ENCODE measurements at regions not wholly inside any gene's neighbourhood (a gene's known extent, or its start where the extent isn't known, plus 50 kb on each side); places are given as distances from the start of the nearest gene placed in this dataset.

DNA sequence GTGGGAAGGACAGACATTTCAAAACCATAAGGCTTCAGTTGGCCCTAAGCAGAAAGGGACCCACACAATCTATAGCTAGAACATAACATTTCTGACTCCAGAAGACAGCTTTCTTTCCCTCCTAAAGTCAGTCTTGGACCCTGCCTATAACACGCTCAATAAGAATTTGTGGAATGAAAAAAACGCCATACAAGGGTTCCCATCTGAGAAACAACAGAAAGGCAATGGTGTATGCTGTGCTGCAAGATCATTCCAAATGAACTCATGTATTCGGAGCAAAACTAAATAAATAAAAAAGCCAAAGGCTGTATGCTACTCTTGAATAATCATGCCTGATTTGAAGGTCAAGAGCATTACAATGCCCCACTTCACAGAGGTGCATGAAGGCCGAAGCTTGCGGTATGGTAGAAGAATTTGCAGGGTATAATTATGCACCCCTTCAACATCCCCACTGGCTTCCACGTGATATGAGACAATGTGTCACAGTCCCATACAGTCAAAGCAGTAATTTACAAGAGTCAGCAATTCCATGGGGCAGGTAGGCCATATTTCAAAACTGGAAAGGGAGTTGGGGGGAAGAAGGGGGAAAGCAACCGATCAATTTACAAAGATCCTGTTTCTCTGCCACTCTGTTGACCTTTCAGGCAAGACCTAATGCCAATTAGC is 61.4 kb upstream of the SLC14A2 start:
- no peak overlapping the region for H3K4me3 Mint-ChIP-seq (ENCODE audit: low read depth)
- intact Hi-C loops (cut with micrococcal nuclease): no loop called here
- no peak overlapping the region for H3K27ac Mint-ChIP-seq
- no peak for DNase-seq (ENCODE audit: low spot score)
- no peaks in the 10 kb centered on the region for H3K9me3 Mint-ChIP-seq
- H3K27me3 Mint-ChIP-seq (ENCODE audit: low read depth): peaks cover 5% of the 10 kb centered on the region
- no peaks in the 10 kb centered on the region for H3K36me3 Mint-ChIP-seq (ENCODE audit: low read depth)
- no peaks in the 10 kb centered on the region for H3K4me1 Mint-ChIP-seq (ENCODE audit: low read depth)

DNA sequence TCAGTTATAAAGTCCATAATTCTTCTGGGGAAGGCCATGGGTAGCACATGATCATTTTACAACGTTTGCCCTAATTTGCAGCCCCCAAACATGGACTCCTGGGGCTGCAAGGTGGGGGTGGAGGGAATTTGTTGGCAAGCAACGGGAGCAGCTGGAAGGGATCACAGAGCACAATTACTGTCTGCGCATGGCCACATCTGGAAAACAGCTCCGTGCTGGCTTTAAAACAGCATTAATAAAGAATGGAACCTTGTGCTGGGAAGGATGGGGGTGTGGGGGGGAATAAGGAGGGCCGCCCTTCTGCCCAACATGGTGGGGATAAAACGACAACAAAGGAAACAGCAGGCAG is 60.9 kb upstream of the SLC14A2 start:
- H3K27me3 Mint-ChIP-seq (ENCODE audit: low read depth): peaks cover 5% of the 10 kb centered on the region

DNA sequence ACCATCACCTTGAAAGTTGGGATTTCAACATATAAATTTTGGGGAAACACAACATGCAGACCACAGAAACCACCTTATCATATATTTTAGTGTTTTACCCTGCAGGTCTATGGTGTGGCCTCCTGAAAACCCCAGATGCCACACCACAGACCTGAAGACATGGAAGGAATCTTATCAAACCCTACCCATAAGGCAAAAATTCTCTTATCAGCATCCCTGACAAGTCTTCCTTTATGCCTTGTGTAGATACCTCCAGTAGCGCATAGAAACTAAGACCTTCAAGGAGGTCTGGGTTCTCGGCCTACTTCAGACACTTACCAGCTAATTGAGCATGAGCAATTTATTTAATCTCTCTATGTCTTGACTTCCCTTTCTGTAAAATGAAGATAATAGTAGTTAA is 59.1 kb upstream of the SLC14A2 start:
- H3K27ac Mint-ChIP-seq: no peak overlapping the region
- H3K4me3 Mint-ChIP-seq (ENCODE audit: low read depth): no peak overlapping the region
- H3K4me1 Mint-ChIP-seq (ENCODE audit: low read depth): no peaks in the 10 kb centered on the region
- peaks cover 5% of the 10 kb centered on the region for H3K27me3 Mint-ChIP-seq (ENCODE audit: low read depth)
- no peaks in the 10 kb centered on the region for H3K9me3 Mint-ChIP-seq
- DNase-seq (ENCODE audit: low spot score): no peak
- intact Hi-C loops (cut with micrococcal nuclease): no loop called here
- no peaks in the 10 kb centered on the region for H3K36me3 Mint-ChIP-seq (ENCODE audit: low read depth)

More for the DNA sequence above, 60.9 kb upstream of the SLC14A2 start:
- Mint-ChIP-seq H3K4me1 (ENCODE audit: low read depth) (no peaks in the 10 kb centered on the region), H3K36me3 (ENCODE audit: low read depth) (no peaks in the 10 kb centered on the region), H3K9me3 (no peaks in the 10 kb centered on the region), H3K27ac (no peak overlapping the region), H3K4me3 (ENCODE audit: low read depth) (no peak overlapping the region)
- intact Hi-C loops (cut with micrococcal nuclease): no loop called here
- no peak for DNase-seq (ENCODE audit: low spot score)

DNA sequence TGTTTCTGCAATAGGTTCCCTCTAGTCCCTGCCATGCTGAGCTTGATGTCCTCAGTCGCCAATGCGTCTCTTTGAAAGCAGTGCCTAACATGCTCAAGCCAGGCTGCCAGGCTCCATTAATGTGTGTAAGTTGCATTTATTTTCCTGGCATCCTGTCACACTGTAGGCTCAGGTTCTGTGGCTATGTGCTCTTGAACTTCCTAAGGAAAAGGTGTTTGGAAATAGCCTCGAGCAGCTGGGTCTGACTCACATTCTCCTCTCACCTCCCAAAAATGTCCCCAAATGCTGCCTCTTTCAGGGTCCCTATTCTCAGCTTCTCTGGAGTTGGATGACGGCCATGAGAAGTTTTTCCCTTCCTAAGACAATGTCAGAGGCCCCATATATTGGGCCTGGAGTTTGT is 58.0 kb upstream of the SLC14A2 start:
- intact Hi-C loops (cut with micrococcal nuclease): no loop called here
- H3K36me3 Mint-ChIP-seq (ENCODE audit: low read depth): no peaks in the 10 kb centered on the region
- H3K27me3 Mint-ChIP-seq (ENCODE audit: low read depth): peaks cover 5% of the 10 kb centered on the region
- no peak for DNase-seq (ENCODE audit: low spot score)
- no peaks in the 10 kb centered on the region for H3K4me1 Mint-ChIP-seq (ENCODE audit: low read depth)
- no peak overlapping the region for H3K27ac Mint-ChIP-seq
- no peaks in the 10 kb centered on the region for H3K9me3 Mint-ChIP-seq
- H3K4me3 Mint-ChIP-seq (ENCODE audit: low read depth): no peak overlapping the region

DNA sequence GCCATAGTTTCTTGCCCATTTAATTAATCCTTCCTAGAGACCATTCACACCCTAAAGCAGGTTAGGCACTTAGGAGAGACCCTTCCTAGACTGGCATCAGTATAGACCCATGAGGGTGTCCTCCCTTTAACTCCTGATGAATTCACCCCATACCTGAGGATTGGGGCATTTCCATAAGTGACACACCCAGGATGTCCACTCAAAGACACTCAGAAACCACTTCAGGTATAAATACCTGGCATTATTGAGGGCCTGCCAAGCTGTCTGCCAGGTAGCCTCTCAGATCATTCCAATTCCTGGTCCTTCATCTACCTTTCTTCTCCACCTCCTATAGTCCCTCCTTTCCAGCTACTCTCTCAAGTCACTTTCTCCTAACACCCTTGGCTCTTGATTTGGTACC is 57.5 kb upstream of the SLC14A2 start:
- intact Hi-C loops (cut with micrococcal nuclease): no loop called here
- Mint-ChIP-seq H3K36me3 (ENCODE audit: low read depth) (no peaks in the 10 kb centered on the region), H3K9me3 (no peaks in the 10 kb centered on the region), H3K27me3 (ENCODE audit: low read depth) (peaks cover 1% of the 10 kb centered on the region), H3K27ac (no peak overlapping the region), H3K4me3 (ENCODE audit: low read depth) (no peak overlapping the region), H3K4me1 (ENCODE audit: low read depth) (no peaks in the 10 kb centered on the region)
- DNase-seq (ENCODE audit: low spot score): no peak

DNA sequence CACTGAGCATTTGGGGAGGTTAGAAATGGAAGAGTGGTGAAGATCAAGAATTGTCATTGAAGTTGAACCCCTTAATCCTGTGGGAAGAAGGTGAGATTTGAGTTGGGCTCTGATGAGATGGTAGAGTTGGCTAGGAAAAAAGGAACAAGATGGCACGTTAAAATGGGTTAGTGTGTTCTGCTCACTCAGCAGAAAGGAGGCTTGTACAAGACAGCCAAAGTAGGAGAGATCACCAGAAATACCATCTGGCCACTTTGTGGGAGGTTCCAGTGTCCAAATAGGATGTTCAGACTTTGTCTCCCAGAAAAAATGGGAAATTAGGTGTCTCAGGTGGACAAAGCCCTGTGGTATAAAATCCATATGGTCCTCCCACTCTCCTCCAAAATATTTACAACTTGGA is 56.0 kb upstream of the SLC14A2 start:
- H3K4me3 Mint-ChIP-seq (ENCODE audit: low read depth): no peak overlapping the region
- intact Hi-C loops (cut with micrococcal nuclease): no loop called here
- no peak overlapping the region for H3K27ac Mint-ChIP-seq
- no peaks in the 10 kb centered on the region for H3K4me1 Mint-ChIP-seq (ENCODE audit: low read depth)
- peaks cover under 1% of the 10 kb centered on the region for H3K27me3 Mint-ChIP-seq (ENCODE audit: low read depth)
- no peaks in the 10 kb centered on the region for H3K36me3 Mint-ChIP-seq (ENCODE audit: low read depth)
- H3K9me3 Mint-ChIP-seq: no peaks in the 10 kb centered on the region
- no peak for DNase-seq (ENCODE audit: low spot score)

DNA sequence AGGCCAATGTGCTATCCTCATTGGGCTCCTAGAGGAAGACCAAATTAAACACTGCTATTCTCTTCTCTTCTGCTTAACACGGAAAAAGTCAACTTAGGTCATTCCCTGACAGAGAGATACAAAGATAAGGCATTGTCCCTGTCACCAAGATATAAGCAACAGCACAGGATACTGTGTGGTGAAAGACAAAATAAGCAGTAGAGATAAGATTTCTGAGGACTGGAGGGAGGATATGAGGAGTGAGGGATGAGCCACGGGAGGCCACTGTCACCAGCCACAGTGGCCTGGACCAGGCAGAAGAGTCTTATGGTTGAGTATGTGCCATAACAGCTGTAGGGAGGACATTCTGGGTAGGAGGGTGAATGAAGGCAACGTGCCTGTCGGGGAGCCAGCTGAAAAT is 54.4 kb upstream of the SLC14A2 start:
- Mint-ChIP-seq H3K9me3 (no peaks in the 10 kb centered on the region), H3K4me3 (ENCODE audit: low read depth) (no peak overlapping the region), H3K27ac (no peak overlapping the region), H3K36me3 (ENCODE audit: low read depth) (no peaks in the 10 kb centered on the region), H3K4me1 (ENCODE audit: low read depth) (no peaks in the 10 kb centered on the region), H3K27me3 (ENCODE audit: low read depth) (no peaks in the 10 kb centered on the region)
- intact Hi-C loops (cut with micrococcal nuclease): no loop called here
- DNase-seq (ENCODE audit: low spot score): no peak

DNA sequence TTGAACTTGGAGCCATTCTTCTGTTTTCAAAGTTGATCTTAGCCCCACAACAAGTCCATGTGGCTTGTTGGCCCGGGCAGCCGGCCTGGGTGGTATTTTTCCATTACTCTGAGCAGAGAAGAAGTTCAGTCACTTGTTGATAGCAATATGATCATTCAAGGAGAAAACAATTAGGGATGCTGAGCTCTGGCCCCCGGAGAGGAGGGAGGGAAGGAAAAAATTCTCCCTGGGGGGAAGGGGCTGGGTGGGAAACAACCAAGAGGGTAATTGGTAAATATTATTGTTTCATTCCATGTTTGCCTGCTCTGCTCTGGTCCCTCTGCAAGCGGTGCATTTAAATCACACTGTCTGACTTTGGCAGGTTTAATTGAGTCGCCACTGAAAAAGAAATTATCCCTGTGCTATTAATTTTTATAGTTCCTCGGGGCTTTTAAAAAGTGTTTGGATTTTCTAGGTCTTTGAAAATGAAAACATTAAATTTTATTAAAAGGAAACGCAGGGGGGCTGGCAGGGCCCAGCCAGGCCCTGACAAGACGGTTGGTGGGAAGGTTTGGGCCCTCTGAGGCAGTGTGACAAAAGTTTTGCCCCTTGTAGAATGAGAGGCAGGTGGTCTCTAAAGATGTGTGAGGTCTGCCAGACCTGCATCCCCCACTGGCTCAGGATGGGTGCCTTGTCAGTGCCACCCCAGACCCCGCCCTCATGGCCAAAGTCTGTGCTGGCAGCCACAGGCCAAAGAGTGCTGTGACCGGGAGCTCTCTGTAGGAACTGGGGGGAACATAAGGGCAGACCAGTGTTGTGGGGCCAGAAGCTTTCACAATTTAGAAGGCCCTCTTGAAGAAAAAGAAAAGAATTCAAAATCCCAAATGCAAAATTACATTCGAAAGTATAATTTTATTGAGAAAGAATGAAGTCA is 52.5 kb upstream of the SLC14A2 start:
- H3K4me3 Mint-ChIP-seq (ENCODE audit: low read depth): no peak overlapping the region
- H3K27ac Mint-ChIP-seq: no peak overlapping the region
- no peaks in the 10 kb centered on the region for H3K36me3 Mint-ChIP-seq (ENCODE audit: low read depth)
- no peaks in the 10 kb centered on the region for H3K4me1 Mint-ChIP-seq (ENCODE audit: low read depth)
- H3K9me3 Mint-ChIP-seq: no peaks in the 10 kb centered on the region
- DNase-seq (ENCODE audit: low spot score): no peak
- no peaks in the 10 kb centered on the region for H3K27me3 Mint-ChIP-seq (ENCODE audit: low read depth)
- intact Hi-C loops (cut with micrococcal nuclease): no loop called here

DNA sequence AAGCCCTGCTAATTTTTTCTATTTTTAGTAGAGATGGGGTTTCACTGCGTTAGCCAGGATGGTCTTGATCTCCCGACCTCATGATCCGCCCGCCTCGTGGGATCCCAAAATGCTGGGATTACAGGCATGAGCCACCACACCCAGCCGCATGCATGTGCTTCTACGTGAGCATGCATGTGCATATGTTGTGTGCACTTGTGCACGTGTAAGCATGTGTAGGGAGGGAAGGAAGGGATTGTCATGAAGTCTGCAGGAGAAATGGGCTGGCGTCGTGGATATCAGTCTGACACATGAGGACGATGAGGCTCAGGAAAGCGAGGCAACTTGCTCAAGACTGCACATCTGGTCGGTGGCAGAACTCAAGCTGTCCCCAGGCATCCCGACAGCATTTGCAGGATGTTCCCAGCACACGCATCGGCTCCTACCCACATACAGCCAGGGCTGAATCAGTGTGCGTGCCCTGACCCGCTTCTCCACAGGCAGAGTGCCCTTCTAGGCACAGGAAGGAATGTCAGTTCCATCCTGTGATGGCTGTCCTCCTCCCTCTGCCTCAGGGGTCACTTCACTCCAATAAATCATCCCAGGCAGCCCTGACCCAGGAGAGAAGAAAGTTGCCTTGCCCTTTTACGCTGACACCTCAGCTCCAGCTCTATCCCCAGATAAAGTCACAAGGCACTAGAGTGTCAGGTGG is 49.9 kb upstream of the SLC14A2 start:
- no peaks in the 10 kb centered on the region for H3K4me1 Mint-ChIP-seq (ENCODE audit: low read depth)
- intact Hi-C loops (cut with micrococcal nuclease): no loop called here

More for the DNA sequence above, 49.9 kb upstream of the SLC14A2 start:
- Mint-ChIP-seq H3K4me3 (ENCODE audit: low read depth) (no peak overlapping the region), H3K27me3 (ENCODE audit: low read depth) (no peaks in the 10 kb centered on the region), H3K27ac (no peak overlapping the region), H3K36me3 (ENCODE audit: low read depth) (no peaks in the 10 kb centered on the region), H3K9me3 (no peaks in the 10 kb centered on the region)
- no peak for DNase-seq (ENCODE audit: low spot score)
